NT2/D1 (cell line): ENCODE measurements at regions not wholly inside any gene's neighbourhood (a gene's known extent, or its start where the extent isn't known, plus 50 kb on each side); places are given as distances from the start of the nearest gene placed in this dataset.

Experiments used
- SUZ12 ChIP-seq: IDR thresholded peaks from 2 replicates; pipeline ENCODE4 v1.6.1; 2011; ENCODE audit not compliant: insufficient read length, insufficient read depth; ENCODE audit errors: extremely low read depth
- YY1 ChIP-seq: IDR thresholded peaks from 2 replicates; pipeline ENCODE4 v1.6.1; 2011; ENCODE audit not compliant: insufficient read length, insufficient read depth
- ZNF274 ChIP-seq: IDR thresholded peaks from 2 replicates; pipeline ENCODE4 v1.6.1; 2011; ENCODE audit warnings: mild to moderate bottlenecking, low read depth, low read length

GRCh38 chr17:53148058-53148457 lies 674.7 kb upstream of the KIF2B start:
- no peak for TF ChIP-seq YY1
- TF ChIP-seq ZNF274: no peak
- no peak for TF ChIP-seq SUZ12
